SK-MEL-5 (cell line): ENCODE measurements at regions not wholly inside any gene's neighbourhood (a gene's known extent, or its start where the extent isn't known, plus 50 kb on each side); places are given as distances from the start of the nearest gene placed in this dataset.

Source experiments
- DNase-seq: peaks from one replicate; pipeline ENCODE4 v3.0.0-alpha.2; 2016; ENCODE audit warnings: low read depth, low spot score
- in situ Hi-C: cut with HindIII; loops from 2 replicates; pipeline ENCODE4 v1.10.0; 2016; ENCODE audit warnings: low sequenced_read_pairs, high pct_unique_total_duplicates, low pct_unique_long_range_greater_than_20kb

DNA sequence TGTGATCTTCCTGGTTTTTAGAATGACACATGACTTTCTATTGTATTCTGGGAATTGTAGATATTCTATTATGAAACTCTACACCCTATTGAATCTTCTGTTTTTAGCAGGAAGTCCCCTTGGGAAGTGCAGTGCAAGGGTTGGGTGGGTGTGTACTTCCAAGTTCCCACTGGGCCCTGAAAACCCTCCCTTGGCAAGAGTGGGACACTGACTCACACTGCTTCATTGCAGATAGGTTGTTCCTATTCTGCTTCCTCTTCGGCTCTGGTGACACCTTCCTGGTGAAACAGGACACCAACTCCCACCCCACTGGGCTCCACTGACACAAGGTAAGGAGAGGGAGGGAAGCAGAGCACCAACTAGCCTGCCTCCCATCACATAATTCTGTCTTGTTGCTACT, 121.8 kb downstream of the KCTD12 start:
- in situ Hi-C loops = no loop called here
- DNase-seq = no peak

DNA sequence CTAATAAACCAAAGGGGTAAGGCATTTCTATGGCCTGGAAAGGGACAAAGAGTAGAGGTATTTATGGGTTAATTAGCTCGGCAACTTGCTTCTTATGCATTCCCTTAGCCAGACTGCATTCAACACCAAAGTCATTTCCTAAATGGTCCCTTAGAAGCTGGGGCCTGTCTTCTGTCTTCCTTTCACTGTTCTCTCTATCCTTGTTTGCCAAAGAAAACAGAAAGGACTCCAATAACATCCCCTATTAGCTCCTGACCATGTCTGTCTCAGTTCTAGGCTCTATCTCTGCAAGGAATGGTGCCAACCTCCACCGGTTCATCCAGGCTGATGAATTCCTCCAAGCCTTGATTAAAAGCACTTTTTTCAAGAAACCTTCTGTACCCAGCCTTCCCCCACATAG, 123.5 kb downstream of the KCTD12 start:
- in situ Hi-C loops = no loop called here
- DNase-seq = no peak

DNA sequence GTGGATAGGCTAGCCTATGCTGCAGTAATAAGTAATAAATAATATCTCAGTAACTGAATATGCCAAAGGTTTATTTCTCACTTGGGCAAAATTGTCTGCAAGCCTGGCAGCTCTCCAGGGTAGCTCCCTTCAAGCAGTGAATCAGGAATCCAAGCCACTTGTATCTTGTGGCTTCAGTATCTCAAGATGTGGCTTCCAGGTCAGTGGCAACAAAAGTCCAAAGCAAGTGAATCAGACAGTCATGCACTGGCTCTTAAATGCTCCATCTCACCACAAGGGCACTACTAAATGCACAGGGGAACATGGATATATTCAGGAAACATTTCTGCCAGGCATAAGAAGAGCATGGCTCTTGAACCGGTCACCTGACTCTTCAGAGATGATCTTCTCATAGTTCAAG, 126.3 kb downstream of the KCTD12 start:
- in situ Hi-C loops = no loop called here
- no peak for DNase-seq

DNA sequence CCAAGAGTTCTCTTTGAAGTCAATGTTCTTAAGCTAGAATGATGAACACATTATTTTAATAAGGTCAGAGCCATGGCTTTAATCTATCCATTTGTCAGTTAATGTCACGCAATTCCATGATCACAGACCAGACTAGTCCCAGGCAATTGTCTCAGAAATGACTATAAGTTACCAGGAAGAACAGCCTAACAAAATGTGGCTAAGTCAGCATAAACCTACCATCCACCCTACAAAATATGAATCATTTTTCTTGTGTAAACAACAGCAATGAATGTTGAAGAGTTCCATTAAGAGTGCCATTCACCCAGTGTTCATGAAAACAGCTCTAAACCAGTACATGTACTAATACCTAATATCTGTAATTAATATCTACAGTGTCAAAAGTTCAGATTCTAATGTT, 127.5 kb downstream of the KCTD12 start:
- in situ Hi-C loops = no loop called here

DNA sequence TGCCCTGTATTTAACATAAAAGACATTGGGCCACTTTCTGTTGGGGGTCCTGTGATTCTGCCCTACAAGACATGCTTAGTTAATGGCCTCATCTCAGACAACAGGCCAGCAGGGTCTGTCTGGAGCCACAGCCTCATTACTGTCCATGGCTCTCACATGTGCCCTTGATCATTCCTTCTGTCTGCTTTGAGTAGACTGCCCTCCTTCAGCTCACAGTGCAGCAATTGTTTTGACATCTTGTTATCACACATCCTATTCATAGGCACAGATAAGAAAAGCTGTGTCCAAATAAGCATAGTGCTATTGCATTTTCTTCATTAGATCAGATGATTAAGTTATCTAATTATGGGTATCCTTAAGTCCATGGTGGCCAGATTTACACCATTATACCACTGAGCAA, 127.9 kb downstream of the KCTD12 start:
- DNase-seq = peak; percentile 57
- in situ Hi-C loops = no loop called here

More for the DNA sequence above, 127.5 kb downstream of the KCTD12 start:
- DNase-seq = no peak

DNA sequence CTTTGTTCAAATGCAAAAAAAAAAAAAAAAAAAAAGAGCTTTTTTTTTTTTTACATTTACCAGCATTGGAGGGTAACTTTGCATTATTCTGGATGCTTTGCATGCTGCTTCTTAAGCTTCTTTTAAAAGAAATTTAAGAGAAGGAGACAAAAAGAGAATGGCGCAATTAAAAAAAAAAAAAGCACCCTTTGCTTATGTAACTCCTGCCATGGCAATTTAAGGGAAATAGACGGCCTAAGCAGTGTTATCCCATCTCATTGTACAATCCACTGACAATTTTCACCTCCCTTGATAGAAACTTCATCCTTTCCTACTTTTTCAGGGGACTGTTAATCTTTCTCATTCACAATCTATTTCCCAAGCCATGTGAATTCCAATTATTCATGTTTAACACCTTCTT, 129.8 kb downstream of the KCTD12 start:
- in situ Hi-C loops = no loop called here
- DNase-seq = no peak

DNA sequence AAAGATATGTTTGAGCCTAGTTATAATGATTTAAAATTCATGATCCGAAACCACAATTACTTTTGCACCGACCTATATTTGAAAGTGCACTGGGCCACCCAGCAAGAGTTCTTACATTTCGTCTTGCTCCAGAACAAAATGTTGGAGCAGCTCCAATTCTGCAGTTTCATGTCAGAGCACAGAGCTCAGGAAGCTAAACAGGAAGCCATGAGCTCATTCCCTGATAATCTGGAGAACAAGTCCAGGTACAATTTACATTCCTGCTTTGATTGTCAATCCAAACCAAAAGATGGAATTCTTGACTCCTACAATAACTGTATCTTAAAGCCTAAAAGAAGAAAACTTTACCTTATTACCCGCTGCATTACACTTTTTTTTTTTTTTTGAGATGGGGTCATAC, 131.8 kb downstream of the KCTD12 start:
- in situ Hi-C loops = no loop called here
- no peak for DNase-seq

DNA sequence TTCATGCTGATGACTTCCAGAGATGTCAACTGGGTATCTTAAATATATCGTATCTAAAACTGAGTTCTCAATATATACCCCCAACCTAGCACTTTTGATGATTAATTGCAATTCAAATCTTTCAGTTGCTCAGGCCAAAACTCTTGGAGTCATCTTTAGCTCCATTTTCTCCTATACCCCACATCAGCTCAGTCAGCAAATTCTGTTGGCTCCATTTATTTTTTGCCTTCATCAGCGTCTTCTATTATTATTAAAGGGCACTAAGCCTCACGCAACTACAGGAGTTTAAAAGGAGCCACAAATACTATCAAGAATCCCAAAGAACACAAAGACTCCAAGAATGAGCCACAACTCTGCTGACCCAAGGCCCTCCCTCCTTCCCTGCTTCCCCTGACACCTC, 134.9 kb downstream of the KCTD12 start:
- no peak for DNase-seq
- in situ Hi-C loops = no loop called here

DNA sequence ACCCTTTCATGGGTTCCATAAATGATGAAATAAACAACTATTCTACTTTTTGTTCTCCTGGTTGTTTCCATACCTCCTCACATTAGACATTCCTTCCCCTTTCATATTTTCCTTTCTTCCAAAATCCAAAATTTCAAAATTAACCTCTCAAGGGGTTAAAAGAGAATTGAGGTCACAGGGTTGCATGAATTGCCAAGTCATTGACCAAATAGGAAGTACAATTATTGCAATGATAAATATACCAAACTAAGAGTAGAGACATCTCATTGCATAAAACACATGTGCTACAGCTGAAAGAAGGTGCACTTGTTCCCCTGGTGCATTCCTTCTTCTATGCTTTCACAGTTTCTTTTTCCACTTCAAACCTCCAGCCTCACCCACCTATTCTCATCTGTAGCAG, 136.1 kb downstream of the KCTD12 start:
- no peak for DNase-seq
- in situ Hi-C loops = no loop called here

DNA sequence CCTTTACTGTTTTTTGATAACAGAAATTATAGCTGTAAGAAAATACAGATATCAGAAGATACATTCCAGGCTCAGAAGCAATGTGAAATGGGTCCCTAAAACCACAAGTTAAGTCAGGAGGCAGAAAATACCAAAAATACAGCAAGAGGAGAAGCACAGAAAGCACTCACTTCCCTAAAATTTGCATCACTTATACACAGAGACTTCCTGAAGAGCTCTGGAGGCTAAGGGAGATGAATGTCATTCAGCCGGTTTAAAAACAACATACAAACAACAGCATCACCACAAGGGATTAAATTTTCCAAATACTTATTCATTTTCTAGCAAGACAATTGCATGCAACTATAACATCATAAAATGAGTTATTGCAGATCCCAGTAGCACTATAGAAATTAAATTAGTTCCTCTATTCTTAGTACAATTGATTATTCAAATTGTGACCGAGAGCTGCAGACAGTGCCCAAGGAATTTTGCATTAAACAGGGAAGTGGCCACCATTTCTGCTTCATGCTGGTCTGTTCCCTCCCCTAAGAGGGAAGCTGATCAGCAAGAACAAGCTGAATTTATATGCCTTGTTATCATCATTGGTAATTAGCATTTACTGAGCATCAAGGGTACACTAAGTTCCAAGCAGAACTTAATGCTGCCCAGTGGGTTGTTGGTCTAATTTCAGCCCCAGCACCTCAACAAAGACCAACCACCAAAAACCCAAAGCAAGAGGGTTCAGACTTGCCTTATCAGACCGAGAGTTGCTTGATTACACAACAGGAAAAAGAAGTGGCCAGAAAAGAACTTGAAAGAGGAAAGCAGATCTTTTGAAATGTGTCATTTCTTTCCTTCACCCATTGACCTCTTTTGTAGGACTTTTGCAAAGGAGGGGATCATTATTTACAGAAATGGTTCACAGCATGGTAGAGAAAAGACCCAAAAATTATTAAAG, 140.7 kb downstream of the KCTD12 start:
- DNase-seq = no peak
- in situ Hi-C loops = no loop called here

DNA sequence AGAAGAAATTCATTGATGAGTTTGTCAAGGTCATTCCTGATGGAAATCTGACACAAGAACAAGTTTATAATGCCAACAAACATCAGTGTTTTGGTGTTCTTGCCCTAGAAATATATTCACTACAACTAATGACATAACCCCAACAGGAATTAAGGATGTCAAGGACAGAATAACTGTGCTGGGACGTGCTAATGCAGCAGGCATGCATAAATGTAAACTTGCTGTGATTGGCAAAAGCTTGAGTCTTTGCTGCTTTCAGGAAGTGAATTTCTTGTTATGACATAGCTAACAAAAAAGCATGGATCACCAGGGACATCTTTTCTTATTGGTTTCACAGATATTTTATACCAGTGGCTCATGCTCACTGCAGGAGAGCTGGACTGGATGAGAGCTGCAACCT, 144.6 kb downstream of the KCTD12 start:
- DNase-seq = no peak
- in situ Hi-C loops = no loop called here

DNA sequence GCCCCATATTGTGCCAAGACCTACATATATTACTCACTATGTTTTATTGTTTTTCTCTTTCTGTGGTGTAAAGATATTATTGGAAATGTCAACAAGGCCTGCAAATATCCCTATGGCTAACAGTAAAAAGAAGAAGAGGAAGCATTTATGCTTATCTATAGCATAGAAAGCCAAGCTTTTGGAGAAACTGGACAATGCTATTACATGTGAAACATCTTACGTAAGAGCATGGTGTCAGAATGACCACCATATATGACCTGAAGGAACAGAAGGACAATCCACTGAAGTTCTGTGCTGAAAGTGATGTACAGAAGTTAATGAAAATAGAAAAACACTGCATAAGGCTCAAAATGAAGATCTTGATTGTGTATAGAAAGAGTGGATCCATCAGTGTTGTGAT, 145.2 kb downstream of the KCTD12 start:
- in situ Hi-C loops = no loop called here
- DNase-seq = no peak

DNA sequence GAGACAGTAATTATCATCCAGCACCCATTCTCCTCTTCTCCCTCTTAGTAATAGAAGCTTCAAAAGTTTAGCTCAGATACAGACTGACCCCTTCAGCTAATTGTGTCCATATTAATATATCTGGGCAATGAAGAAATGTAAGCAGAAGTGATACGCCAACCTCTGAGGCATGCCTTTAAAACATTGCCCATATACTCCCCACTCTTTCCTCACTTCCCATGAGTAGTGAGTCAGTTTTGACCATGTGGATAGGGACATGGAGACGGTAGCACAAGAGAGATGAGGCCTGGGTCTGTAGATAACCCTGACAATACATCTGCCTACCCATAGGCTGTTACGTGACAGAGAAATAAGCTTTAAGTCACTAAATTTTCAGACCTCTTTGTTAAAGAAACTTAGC, 147.6 kb downstream of the KCTD12 start:
- DNase-seq = no peak
- in situ Hi-C loops = no loop called here

DNA sequence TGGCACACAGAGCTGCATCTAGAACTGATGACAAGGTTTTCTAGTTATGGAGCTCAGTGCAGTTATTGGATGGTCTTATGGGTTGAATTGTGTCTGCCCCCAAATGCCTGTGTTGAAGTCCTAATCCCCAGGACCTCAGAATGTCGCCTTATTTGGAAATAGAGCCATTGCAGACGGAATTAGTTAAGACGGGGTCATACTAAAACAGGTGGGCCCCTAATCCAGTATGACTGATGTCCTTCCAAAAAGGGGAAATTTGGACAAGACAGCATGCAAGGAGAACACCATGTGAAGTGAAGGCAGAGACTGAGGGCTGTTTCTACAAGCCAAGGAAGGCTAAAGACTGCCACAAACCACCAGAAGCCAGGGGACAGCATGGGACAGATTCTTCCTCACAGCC, 148.7 kb downstream of the KCTD12 start:
- DNase-seq = no peak
- in situ Hi-C loops = no loop called here

DNA sequence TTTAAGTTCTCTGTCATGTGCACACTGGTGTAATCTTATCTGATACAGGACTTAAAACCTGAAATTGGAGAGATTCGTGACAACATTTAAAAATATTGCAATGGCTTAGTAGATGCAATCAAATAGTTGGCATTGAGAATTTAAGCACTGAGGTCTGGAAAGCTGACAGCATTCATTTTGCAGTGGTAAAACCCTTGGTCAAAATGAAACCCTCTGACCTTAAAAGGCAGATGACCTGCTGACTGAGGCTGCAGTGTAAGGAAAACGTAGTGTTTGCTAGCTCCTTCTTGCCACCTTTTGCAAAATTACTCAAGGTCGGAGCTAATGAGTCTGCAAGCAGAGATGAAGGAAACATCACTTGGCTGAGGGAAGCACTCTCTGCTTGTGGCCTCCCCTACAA, 150.6 kb downstream of the KCTD12 start:
- no peak for DNase-seq
- in situ Hi-C loops = no loop called here

DNA sequence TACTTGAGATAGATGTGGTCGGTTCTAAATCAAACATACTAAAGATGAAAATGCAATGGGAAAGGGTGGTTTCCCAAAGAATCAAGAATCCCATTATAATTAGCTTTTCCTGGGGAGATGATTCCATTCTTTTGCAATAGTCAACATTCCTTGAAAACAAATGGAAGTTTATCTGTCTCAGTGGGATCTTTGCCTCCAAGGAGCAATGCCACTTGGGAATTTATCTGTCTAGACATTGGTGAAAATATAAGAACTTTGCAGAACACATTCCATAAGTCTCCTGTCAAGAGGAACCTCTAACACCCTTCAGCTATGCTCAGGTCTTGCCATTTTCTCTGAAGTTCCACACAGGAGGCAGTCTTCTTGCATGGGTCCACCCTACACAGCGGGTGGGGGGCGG, 152.5 kb downstream of the KCTD12 start:
- in situ Hi-C loops = no loop called here

DNA sequence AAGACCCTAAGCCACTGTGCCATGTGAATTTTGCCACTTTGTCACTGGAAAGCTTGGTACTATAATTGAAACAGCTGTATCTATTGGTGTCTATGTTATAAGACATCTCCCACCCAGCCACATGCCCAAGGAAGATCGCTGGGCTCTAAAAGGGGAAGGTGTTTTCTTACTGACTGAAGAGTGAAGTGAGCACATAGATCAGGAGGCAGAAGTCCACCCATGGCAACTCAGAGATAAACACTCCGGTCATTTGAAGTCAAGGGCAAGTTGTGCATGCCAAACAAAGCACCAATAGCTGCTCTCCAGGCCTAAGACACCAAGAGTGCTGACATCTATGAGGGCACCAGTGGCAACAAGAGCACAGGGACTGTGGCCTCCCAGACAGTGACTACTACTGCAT, 153.8 kb downstream of the KCTD12 start:
- no peak for DNase-seq
- in situ Hi-C loops = no loop called here

More for the DNA sequence above, 152.5 kb downstream of the KCTD12 start:
- no peak for DNase-seq

DNA sequence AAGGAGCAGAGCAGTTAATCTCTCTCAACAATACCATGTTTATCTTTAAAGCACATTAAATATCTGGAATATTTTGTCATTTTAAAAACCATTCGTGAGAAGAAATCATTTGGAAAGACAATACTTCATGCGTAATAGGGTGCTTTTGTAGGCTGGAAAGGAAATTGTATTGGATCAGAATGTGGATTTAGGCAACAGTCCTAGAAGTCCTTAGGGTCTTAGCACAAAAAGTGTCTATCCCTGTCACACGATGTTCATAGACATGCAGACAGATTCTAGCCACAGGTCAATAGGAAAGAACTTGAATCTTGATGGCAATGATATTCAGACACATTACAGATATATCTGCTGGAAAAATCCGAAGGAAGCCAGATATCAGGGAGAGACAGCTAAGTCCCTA, 156.0 kb downstream of the KCTD12 start:
- DNase-seq = no peak
- in situ Hi-C loops = no loop called here

DNA sequence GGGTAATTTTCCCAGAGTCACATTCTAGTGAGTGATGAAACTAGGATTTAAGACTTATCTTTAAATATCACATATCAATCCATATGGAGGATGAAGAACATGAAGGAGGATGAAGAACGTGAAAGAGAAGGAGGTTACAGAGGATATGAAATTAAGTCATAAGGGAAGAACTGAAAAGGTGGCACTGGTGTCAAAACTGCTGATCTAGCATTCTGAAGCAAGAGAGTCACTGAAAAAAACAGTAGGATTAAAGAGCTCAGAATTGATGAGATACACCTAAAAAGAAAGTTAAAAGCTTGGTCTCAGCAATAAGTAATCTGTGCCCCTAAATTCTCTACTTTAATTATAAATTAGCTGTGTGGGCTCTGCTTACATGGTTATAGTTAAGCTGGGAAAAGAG, 156.5 kb downstream of the KCTD12 start:
- in situ Hi-C loops = no loop called here
- no peak for DNase-seq

DNA sequence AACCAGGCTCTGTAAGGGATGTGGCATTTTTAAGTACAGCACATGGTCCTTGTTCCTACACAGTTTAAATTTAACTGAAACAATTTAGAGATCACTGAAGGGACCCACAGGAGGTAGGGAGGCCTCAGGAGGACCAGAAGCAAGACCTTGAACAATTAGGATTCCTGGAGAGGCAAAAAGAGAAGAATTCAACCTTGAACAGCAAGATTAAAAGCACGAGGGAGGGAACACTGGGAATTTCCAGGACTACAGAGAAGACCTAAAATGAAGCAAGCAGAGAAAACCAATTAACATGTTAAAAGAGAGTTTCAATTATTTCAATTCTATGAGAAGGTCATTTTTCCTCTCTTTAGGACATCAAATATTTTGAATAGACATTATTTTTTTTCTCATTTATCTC, 160.3 kb downstream of the KCTD12 start:
- in situ Hi-C loops = no loop called here

More for the DNA sequence above, 160.3 kb downstream of the KCTD12 start:
- no peak for DNase-seq
